HG02571 (cell line): ENCODE measurements at regions not wholly inside any gene's neighbourhood (a gene's known extent, or its start where the extent isn't known, plus 50 kb on each side); places are given as distances from the start of the nearest gene placed in this dataset.

Experiments used
- ATAC-seq: cut with Tn5 transposase; IDR thresholded peaks from one replicate; pipeline ENCODE4 v1.9.1; 2021; ENCODE audit warnings: mild to moderate bottlenecking, moderate library complexity; ENCODE audit not compliant: unreplicated experiment

DNA sequence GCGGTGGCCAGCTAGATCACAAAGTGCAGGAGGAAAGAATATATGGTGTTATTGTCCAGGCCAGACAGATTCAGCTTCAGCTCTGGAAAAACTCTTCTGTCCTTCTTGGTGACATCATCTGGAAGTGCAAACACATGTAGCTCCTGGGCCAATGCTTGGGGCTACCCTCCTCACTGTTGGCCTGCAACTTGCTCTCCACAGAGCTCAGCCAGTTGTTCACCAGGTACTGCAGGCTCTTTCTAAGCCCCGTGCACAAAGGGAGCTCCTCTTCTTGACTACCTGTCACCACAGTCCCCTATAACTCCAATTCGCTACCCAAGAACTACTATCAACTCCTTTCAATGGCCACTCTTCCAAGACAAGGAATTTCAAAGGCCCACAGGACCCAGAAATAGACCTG lies 1175.9 kb upstream of the CDH9 start:
- ATAC-seq, result no peak

DNA sequence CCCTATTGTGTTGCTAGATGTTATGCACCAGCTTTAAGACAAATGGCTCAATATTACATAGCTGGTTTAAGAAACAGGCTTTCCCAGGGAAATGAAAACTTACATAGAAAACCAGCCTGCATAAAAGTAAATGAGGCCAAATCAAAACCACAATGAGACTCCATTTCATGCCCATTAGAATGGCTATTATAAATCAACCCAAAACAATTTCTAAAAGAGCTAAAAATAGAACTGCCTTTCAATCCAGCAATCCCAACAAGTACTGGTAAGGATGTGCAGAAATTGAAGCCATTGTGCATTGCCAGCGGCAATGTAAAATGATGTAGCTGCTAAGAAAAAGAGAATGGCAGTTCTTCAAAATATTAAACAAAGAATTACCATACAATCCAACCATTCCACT lies 1170.0 kb upstream of the CDH9 start:
- no peak for ATAC-seq

DNA sequence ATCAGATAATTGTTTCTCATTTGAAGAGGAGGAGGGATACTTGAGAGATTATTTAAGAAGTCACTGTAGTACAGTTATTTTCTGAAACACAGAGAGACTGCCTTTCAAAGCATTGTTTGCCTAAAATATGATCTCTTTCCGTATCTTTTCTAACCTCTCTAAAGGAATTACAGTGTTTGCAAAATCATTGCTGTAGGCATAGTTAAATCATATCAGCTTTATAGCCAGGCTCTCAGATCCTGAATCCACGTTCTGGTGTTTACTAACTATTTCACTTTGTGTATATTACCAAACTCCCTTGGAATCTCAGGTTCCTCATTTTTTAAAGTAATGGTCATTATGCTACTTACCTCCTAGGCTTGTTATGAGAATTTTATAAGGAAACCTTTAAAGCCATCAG lies 1151.6 kb upstream of the CDH9 start:
- ATAC-seq, result no peak

DNA sequence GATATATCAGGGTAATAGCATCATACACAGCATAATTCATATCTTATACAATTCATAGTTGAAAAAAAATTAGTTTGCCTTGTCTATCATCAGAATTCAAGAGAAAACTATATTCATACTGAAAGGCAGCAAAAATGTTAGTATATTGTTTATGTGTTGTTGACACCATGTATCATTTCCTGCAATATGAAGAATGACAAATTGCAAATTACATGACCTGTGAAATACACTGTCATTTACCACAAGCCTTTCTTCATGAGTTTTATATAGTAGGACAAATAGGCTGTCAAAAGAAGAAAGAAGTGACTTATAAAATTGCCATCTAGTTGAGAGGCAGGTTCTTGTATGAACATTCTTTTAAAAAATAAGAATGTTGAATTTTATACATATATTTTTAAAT lies 1136.3 kb upstream of the CDH9 start:
- ATAC-seq, result no peak

DNA sequence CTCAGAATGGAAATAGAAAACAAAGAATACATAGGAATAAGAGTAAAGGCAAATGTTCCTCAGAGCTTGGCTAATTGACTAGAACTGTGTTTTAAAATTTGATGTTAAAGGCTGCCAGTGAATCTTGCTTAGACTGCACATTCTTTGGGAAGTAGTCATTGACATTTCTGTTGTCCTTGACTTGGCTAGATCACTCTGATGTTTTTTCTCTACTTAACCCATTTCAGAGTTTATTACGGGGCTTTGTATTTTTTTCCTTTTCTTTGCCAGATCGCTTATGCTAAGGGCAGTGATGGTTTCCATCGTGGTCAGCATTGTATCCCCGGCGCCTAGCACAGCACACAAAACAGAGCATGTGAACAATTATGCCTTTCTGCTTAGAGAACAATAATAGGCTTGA lies 1126.7 kb upstream of the CDH9 start:
- ATAC-seq, result no peak

DNA sequence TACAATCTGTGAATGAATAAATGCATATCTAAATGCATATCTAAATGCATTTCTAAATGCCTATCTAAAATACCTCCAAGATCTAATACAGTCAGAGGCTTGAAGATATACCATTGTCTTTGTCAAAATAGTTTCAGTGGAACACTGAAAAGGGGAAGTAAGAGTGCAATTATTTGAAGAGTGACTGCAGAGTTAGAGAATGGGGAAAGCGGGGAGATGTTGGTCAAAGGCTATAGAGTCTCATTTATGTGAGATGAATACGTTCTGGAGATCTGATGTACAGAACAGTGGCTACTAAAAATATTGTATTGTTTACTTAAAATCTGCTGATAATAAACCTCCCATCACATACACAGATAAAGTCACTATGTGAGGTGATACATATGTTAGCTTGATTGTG lies 1126.2 kb upstream of the CDH9 start:
- no peak for ATAC-seq

DNA sequence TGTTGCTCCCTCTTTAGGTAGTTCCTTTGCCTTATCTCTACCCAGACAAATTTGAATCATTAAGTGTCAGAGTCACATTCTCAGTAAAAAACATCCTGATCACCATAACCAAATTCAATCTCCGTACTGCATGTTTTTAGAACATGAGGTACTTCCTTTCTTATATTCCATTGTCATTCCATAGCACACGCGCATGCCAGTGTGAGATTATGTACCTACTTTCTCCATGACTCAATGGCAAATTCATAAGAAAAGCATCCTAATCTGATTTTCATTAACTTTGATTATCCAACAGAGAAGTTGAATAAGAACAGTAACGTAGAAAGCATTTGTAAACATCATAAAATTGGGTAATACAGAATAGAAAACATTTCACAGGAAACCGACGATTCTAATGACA lies 1118.6 kb upstream of the CDH9 start:
- ATAC-seq, result no peak

DNA sequence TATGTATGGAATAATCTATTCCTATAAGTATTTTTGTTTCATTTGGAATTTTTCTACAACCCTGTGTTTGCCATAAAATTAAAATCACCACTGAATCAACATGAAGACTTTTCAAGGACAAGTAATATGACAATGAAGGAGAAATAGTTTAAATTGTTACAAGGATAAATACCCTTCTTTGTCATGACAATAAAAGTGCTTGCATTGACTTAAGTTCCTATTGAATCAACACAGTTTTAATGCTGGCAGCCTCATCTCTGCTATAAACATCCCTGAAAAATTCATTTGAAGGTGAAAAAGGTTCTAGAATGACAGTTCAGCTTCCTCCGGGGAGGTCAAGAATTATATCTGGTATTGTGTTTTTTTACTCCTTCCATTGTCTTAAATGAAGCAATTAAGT lies 1105.1 kb upstream of the CDH9 start:
- no peak for ATAC-seq

DNA sequence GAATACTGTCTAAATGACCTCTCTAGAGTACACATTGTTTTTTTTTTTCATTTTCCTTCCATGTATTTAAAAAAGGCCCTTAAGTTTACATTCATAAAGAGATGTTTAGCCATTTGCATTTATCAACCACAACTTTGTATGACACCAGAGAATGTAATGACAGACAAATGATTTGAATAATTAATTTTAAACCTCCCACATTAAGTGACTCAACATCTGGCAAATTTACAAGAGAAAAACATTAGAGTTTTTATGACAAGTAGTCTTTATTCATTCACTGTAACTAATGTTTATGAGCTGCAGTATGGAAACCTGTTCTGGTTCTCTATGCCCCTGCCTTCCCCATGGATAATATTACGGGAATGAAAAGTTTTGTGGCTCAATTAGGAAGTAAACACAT lies 1093.8 kb upstream of the CDH9 start:
- ATAC-seq, result no peak

DNA sequence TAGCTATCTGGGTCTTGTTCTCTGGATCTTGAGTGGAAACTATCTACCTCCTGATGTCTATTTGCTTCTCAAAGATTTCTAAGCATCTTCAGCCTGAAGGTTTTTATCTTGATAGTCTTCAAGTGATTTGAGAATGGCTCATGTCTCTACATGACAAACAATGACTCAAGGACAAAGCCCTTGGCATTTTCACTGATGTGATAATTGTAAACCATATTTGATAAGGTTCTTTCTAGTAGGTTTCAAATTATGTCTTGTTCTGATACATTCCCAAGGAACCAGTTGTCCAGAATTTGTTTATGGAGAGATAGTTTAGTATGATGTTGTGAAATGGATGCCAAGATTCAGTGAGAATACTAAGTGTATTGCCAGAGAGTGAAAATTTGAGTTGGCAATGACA lies 1079.3 kb upstream of the CDH9 start:
- no peak for ATAC-seq

DNA sequence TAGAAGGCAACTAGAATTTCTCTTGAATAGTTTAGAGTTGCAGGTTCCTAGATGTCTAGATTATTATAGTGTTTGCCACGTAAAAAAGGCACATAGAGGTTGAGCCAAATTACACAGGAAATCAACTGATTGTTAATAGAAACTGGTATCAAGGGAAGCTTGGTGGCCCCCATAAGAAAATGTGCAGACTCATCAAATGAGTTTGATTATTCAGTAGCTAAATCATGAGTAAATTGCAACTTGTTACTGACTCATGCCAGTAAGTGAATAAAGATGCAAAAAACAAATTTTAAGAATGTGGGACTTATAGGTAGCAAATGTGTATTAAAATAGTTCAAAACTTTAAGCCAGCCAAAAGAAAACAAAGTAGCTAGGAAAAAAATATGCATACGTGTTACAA lies 1078.9 kb upstream of the CDH9 start:
- ATAC-seq, result no peak

DNA sequence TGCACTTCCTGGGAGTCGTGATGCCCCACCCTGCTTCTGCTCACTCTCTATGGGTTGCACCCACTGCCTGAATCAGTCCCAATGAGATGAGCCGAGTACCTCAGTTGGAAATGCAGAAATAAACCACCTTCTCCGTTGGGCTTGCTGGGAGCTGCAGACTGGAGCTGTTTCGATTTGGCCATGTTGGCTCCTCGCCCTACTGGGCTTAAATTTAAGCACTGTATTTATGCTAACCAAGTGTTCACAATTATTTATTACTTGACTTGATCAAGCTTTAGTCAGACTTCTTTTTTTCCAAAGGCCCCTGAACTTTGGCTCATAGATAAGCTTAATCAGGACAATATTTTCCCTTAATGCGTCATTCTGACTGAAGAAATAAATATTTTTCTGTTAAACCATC lies 1072.4 kb upstream of the CDH9 start:
- ATAC-seq, result no peak

DNA sequence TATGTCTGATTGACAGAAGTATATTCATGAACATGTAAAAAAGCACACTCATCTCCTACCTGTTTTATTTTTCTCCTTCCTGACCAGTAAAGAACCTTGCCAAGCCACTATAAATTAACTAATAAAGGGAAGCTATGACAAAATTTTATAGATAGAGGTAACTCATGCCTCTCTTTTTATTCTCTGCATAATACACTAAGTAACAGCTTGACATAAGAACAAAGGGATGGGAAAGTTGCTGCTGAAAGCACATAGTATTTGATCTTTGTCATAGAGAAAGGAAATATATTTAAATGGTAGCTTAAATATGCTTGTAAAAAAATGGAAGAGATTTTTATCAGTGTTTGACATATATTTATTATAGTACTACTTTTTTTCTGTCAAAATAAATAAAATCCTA lies 1065.7 kb upstream of the CDH9 start:
- ATAC-seq, result no peak

DNA sequence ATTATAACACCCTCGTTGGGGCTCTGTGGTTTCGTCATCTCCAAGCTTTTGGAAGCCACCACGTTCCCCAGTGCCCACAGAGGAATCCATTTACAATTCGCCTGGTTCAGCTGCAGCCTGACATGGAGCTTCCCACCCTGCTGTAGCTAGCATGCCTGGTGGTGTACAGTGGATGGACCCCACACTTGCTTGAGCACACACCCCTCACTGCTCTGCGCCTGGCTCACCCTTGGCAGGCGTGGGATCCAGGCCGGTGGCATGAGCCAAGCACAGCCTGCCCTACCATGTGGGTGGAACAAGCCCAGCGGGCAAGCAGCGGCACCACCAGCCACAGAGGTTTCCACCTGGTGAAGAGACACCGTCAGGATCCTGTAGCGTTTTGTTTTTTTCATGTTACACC lies 1045.7 kb upstream of the CDH9 start:
- no peak for ATAC-seq

DNA sequence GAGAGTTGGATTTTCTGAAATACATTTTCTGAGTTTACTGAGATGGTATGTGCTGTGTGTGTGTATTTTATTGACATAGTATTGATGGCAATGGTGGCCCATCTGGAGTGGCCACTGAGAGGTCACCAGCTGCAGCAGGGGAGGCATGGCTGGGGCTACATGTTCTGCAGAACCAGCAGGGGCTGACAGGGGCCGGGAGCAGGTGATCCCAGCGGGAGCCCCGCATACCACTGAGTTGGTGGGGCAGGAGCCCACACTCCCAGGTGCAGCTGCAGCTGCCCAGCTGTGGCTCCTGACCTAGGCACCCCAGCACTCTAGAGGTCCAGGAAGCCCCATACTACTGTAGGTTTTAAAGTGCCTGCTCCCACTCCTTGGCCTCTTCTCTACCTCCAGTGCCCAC lies 1044.2 kb upstream of the CDH9 start:
- ATAC-seq, result no peak

DNA sequence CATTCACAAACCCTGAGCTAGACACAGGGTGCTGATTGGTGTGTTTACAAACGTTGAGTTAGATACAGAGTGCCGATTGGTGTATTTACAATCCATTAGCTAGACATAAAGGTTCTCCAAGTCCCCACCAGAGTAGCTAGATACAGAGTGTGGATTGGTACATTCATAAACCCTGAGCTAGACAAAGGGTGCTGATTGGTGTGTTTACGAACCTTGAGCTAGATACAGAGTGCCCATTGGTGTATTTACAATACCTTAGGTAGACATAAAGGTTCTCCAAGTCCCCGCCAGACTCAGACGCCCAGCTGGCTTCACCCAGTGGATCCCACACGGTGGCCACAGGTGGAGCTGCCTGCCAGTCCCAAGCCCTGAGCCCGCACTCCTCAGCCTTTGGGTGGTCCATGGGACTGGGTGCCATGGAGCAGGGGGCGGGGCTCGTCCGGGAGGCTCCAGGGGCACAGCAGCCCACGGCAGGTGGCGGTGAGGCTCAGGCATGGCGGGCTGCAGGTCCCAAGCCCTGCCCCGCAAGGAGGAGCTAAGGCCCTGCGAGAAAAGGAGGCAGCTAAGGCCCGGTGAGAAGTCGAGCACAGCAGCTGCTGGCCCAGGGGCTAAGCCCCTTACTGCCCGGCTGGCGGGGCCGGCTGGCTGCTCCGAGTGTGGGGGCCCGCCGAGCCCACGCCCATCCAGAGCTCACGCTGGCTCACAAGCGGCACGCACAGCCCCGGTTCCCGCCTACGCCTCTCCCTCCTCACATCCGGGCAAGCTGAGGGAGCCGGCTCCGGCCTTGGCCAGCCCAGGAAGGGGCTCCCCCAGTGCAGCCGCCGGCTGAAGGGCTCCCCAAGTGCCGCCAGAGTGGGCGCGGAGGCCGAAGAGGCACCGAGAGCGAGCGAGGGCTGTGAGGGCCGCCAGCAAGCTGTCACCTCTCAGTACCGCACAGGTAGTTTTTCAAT lies 1039.2 kb upstream of the CDH9 start:
- no peak for ATAC-seq

DNA sequence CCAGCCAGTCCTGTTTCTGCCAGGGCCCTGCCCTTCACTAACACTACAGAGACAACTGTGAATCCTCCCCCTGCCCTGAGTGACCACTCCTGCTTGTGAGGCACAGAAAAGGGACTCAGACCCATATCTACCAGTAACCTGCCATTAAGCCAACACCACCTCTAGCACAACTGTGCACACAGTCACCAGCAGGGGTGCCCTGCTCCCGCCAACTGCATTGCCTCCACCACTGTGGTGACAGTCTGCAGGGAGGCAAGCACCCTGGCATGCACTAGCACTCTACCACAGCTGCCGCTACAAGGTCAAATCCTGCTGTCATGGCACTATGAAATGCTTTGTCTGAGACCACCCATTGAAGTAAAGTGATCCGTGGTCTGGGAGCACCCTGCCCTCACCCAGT lies 1028.5 kb upstream of the CDH9 start:
- no peak for ATAC-seq

DNA sequence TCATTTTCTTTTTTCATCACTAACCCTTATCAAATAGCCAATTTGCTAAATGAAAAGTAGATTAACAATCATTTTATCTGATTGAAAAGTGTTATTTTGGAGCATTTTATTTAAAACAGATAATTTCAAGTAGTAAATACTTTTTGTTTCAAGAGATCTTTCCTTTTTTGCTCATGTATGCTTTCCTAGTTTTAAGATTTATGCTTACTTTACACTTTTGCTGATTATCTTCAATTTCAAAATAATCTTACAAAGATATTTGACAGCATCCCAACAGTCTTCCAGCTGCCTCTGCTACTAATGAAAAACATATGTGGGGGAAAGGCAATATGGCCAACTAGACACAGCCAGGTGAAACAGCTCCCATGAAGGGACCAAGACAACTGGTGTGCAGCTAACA lies 1027.3 kb upstream of the CDH9 start:
- no peak for ATAC-seq

DNA sequence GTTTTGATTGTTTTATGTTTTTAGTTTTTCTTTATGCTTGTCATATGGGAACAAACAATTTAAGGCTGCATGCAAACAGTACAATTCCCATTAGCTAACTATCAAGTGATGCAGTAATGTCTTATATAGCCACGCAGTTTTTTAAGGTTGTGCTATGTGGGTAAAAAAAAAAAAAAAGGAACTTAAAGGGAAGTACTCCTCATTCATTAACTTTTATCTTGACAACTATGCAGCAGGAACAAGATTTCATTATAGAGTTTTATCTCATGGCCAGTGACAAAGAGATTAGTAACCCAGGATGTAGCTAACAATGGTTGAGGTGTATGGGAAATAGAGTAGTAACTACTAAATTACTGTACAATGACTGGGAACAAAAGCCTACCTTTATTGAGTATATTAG lies 1008.2 kb upstream of the CDH9 start:
- ATAC-seq, result no peak

DNA sequence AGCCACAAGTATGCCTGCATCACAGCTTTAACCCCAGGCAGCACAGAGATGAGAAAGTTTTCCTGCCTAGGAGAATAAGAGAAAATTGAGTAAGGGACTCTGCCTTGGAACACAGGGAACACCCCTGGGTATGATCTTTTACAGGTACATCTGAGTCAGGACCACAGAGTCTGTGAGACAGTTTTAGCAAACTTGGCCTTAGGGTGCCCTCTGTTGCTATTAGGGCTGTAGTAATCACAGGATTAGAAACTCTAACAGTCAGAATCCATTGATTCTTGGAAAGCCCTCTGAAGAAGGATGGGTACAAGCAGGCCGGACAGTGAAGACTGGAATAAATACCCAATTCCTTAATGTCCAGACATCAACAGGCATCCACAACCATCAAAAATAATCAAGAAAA lies 989.5 kb upstream of the CDH9 start:
- no peak for ATAC-seq

DNA sequence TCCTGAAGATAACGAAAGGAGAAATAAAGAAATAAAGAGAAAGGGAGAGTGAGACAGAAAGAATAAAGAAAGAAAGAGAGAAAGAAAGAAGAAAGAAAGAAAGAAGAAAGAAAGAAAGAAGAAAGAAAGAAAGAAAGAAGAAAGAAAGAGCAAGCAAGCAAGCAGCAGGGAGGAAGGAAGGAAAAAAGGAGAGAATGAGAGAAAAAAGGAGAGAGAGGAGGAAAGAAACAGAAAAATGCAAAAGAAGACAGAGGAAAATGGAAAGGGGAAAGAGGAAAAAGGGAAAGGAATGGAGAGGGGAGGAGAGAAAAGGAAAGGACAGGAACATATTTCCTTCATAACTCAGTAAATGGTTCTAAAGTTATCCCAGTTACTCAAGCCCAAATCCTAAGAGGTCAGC lies 978.8 kb upstream of the CDH9 start:
- no peak for ATAC-seq

DNA sequence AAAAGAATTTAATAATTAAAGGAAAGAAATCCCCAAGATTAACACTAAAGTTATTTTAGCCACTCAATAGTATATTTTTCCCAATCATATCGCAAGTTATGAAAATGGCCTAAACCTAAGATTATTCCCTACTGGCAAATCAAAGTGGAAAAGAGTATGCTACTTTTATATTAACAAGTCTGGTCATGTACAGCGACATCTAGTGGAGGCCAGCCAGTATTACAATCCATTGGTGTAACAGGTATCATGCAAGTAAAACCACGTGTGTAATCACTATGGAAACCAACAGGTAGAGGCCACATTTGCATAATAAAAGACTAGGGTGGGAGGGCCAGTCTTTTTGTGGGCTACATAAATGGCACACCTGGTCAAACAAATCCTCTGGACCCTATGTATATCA lies 976.4 kb upstream of the CDH9 start:
- ATAC-seq, result no peak

DNA sequence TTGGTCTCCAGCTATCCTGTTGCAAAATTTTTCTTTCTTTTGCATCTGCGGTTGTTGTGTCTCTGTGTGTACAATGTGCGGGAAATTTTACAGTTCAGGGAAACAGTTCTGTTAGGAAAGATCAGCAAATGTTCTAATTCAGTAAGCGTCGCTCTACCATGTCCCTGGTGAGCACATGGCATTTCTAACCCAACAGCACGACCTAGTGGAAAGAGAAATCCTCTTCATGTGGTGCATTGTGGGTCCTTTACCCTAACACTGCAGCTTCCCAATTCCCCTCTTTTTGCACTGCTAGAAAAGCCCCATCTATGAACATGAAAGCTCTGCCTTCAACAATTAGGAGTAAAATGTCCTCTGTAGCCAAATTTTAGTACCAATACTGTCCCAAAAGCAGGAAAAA lies 974.2 kb upstream of the CDH9 start:
- ATAC-seq, result no peak
